ENCODE measurements at regions not wholly inside any gene's neighbourhood (a gene's known extent, or its start where the extent isn't known, plus 50 kb on each side); places are given as distances from the start of the nearest gene placed in this dataset.
"Not testable (repeated sequence)": the region's sequence is repeated elsewhere in the genome, so short reads cannot be mapped to it uniquely, and the experiment has no call there.

DNA sequence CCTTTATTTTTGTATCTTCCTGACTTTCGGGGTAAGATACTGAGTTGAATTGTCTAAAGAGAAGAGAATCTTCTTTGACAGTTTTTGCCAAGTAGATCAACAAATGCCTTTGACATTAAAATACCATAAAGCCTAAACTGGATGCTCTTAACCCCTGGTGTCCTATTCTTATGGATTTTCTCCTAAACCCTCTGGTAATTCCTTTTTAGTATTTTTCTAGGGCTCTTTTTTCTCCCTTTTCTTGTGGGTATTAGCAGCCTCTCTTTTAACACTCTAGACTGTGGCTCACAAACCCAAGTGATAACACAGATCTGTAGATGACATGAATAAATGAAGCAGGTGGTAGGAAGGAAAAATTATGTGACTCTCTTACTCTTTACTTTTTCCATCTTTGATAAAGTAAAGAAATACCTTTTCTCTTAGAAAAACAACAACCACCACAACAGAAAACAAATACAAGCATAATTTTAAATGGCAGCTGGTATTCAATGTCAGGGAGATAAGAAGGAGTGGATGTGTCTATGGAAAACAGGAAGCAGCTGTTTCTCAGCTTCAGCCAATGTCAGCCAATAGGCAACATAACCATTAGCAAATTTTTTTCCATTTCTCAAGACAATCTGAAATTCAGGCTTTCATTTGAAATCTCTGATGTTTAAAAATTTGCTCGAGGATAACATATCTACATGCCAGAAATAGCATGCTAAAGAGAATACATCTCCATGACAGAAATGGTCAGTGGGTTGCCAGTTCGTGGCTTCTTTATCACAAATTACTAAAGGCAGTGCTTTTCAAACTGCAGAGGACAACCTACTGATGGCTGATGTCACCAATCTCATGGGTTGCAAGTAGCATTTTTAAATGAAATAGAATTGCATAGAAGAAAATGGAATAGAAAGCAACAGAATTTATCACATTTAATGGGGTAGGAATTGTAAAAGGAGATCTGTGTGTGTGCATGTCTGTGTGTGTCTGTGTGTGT lies 123.1 kb upstream of the KRR1 start:
- no peak for DNase-seq

DNA sequence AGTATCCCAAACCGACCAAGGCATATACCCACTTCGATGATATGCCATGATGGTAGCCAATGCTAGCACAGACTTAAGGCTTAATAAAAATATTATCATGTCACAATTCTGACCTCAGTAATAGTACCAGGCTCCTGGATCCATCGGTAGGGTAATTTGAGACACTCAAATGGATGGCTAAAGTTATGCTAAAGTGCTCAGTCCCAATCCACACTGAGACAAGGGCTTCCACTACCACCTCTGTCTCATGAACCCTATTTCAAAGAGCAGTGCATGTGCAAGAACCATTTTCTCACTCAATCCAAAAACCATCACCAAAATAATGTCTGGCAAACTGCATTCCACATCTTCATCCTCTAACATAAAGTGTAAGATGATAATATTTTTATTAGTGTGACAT lies 122.4 kb upstream of the KRR1 start:
- DNase-seq, result no peak

DNA sequence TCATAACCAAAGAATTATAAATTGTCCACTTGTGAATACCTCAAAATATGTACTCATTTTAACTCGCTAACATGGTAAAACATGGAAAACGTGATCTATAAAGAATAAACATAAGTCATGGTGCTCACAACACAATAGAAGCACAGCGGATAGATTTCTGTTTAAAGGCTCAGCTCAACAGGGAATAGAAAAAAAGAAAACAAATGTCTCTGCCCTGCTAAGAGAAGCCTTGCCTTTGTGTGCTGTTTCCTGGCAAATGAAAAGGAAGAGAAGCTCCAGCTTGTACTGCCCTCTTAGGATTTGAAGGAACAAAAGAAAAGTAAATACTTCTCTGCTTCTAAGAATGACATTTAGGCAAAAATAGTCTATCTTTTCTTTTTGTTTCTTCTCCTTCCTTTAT lies 121.0 kb upstream of the KRR1 start:
- no peak for DNase-seq

DNA sequence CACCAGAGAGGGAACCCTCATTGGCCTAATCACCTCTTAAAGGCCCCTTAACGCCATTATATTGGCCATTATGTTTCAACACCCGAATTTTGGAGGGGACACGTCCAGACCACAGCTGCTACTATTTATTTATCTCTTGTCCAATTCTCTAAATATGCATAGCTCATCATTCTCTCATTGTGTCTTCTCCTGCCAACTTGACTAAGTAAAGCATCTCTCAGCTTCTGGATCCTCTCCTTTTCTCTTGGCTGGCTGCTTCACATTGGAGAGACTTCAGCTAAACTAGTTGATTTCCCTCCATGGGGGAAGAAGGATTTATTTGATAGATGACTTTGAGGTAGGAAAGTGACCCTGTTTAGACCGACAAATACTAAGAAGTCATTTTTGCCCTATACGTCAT lies 120.4 kb upstream of the KRR1 start:
- no peak for DNase-seq

DNA sequence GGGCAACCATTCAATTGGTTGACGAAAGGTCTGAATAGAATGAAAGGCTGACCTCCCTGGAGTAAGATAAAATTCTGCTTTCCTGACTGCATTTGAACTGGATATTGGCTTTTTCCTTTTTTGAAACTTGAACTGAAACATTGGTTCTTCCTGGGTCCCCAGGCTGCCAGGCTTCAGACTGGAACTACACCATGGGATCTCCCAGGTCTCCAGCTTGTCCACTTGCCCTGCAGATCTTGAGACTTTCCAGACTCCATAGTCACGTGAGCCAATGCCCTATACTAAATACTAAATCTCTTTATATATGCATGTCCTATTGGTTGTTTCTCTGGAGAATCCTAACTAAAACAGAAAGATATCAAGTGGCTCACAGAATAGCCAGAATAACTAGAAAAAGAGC lies 118.7 kb upstream of the KRR1 start:
- DNase-seq, result no peak

DNA sequence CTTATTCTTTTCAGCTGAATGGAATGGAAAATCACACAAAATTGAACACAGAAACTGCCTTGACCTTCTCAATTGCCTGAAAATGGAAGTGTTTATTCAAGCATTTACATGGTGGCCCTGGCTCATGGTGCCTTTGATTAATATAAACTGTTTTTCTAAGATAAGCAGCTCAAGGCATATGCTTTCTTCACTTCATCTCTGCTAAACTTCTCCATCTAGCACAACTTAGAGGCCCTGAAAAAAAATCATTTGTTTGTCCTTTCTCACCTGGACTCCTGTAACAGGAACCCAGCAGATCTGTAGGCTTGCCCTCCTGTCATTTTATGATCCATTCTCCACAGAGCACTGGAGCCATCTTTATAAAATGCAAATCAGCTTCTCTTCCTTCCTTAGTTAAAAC lies 117.5 kb upstream of the KRR1 start:
- no peak for DNase-seq

DNA sequence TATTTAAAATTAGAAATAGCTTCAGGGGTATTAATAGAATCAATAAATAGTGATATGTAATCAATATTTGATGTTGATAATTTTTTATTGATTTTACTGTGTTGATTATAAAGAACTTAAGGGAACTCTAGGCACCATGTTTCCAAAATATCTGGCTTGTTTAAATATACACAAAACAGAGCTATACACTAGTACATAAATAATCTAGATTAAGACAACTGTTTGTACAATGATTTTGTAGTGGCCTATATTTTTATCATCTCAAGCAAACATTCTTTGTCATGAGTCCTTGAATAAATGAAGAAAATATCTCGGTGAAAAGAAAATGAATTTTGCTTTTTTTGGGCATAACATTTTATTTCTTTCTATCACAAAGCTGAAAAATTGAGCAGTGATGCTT lies 117.1 kb upstream of the KRR1 start:
- DNase-seq, result no peak

DNA sequence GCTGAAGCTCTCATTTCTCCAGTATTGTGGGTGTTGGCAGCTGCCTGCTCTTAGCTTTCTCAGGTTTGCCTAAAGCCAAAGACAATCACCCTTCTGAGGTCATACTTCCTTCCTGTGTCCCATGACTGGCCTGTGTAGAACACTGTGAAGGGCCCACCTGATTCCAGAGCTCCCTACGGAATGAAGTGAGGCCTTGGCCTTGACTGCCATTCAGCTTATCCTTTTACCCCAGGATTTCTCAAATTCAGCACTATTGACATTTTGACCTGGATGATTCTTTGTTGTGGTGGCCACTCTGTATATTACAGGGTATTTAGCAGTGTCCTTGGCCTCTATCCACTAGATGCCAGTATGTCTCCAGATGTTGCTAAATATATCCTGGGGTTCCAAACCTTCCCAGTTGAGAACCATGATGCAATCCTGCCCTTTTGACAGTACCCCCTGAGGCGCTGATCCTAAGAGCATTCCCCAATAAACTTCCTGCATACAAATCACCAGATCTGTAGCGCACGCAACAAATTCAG lies 112.3 kb upstream of the KRR1 start:
- DNase-seq, result no peak

DNA sequence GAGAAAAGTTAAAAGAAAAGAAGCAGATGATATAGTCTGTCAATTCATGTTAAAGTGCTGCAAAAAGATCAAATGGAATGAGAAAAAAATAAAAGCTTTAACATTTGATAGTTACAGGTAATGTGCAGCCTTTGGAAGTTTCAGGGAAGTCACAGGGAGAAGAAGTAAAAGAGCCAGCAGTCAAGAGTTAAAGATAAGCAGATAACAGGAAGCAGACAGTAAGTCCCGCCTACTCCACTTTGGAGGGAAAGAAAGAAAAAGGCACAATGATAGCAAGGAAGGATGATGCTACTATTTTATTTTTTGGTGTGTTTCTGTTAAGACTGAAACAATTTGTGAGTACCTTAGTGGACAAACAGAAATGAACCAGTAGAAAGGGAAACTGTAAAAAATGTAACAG lies 111.1 kb upstream of the KRR1 start:
- DNase-seq, result no peak

DNA sequence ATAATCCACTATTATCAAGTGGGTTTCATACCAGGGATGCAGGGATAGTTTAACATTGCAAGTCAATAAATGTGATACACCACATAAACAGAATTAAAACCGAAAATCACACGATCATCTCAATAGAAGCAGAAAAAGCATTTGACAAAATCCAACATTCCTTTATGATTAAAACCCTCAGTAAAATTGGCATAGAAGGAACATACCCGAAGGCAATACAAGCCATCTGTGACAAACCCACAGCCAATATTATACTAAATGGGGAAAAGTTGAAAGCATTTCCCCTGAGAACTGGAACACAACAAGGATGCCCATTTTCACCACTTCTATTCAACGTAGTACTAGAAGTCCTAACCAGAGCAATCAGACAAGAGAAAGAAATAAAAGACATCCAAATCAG lies 103.0 kb upstream of the KRR1 start:
- DNase-seq, result not testable (repeated sequence)

DNA sequence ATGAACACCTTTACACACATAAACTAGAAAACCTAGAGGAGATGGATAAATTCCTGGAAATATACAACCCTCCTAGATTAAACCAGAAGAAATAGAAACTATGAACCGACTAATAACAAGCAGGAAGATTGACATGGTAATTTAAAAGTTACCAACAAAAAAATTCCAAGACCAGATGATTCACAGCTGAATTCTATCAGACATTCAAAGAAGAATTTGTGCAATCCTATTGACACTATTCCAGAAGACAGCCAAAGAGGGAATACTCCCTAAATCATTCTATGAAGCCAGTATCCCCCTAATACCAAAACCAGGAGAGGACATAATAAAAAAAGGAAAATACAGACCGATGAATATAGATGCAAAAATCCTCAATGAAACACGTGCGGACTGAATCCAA lies 102.6 kb upstream of the KRR1 start:
- DNase-seq, result no peak

DNA sequence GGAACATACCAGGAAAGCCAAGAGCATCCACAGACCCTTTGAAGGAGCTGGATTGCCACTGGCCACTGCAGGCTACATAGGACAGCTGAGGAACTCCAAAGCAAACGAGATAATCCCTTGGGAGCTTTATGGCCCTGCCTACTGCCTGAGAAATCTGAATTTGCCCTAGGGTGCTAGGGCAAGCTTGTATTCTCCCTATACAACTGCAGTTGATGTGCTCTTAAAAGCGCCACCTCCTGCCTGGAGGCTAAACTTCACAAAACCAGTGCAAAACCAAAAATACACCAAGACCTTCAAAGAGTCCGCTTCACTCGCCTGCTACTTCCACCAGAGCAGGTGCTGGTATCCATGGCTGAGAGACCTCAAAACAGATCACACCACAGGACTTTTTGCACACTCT lies 99.6 kb upstream of the KRR1 start:
- no peak for DNase-seq

DNA sequence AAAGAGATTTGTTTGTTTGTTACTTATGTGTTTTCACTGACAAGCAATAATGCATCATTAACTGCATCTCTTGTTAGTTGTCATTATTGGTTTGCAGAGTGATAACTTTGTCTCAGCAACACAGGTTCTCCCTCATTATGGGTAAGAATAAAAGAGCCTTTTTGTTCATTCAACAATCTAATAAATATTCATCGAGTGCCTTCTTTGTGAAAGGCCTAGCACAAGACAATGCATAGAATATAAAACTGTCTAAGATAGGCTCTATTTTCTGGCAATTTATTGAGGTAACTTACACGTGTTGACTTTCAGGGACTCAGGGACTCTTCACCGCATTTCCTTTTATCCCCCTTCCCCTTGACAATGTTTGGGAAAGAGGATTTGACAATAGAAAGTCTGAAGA lies 95.5 kb upstream of the KRR1 start:
- no peak for DNase-seq

DNA sequence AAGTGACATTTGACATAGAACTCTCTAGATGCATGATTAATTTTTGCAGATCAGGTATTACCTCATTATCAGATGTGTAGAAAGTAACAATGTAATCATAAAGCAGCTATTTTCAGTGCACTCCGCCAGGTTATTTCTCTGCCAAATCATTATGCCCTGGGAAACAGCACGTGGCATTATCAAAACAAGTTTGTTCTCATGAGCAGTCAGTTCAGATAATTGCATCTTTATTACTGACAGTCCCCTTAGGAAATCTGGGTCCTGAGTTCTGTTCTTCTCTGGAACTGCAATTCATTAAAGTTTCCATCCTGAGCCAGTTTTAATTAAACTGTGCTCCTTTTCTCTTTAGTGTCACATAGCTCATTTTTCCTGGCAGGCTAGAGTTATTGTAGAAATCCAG lies 94.7 kb upstream of the KRR1 start:
- DNase-seq, result no peak

DNA sequence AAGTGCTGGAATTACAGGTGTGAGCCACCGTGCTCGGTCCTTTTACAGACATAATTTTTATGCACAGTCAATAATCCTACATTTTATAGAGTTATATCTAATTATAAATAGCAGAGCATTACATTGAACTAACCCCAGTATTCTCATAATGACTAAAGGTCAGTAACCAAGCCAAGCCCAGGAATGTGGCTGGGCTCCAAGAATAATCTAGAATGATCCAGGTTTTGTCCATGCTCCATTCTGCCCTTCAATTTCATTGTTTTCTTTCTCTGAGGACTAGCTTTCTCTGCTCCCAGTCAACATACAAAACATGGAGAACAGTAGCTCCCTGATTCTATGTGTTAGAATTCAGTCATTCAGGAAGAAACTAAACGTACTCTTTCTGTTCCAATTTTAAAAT lies 92.1 kb upstream of the KRR1 start:
- no peak for DNase-seq

DNA sequence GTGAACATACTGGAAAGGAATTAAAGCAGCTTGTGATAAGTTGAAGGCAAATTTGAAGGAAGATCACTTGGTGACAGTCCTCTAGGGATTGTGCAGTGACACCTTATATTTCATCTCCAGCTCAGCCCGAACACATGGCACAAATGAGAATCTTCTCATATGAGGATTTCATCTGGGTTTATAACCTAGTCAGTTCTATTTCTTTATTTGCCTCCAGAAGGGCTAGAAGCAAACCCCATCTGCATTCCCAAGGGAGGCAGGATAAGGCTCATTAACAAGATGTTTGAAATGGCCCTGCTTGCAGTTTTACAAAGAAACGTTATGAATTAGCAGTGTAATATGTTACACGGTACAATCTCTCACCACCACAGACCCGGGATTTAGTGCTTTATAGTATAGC lies 90.7 kb upstream of the KRR1 start:
- no peak for DNase-seq

DNA sequence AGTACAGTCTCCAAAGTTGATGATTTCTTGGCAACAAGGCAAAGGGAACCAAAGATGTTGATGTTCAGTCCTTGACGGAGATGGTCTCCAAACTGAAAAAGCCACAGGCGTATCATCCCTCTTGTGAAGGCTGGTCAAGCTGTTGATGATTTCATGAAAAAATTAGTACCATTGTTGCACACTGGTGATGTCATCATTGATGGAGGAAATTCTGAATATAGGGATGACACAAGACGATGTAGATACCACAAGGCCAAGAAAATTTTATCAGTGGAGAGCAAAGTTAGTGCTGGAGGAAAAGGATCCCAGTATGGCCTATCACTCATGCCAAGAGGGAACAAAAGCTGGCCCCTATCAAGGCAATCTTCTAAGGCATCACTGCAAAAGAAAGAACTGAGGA lies 88.7 kb upstream of the KRR1 start:
- no peak for DNase-seq

DNA sequence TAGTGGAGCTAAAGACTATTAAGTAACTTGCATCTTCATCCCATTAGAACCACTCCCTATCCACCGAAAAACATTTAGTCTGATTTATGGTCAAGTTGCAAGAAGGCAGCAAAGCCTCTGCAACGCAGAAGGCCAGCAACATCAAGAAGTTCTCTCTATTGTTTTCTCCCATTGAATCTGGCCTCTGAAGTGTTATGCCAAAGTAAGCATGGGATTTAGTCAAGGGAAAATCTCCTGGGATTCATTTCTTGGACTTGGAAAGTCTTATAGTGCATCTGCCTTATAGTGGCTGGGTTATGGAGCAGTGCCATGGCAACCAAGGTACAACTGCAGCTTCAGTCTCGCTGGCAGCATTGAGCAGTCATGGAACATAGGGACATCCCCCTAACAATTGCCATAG lies 87.7 kb upstream of the KRR1 start:
- no peak for DNase-seq

DNA sequence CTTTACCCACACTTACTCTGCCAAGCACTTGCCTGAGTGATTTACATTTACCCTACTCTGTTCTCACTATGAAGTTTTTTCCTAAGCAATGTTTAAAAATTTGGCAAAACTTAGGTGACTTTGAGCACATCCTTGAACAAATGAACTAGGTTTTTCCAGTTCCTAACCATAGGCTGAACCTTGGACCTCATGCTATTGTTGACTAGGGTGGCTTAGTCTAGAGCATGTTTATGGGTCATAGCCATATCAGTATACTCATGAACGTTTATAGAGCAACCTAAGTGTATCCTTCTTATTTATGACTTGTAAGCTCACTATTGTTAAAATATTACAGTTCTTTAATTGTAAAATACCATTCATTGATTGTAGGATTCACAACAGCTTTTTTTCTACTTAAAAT lies 85.0 kb upstream of the KRR1 start:
- DNase-seq, result no peak

DNA sequence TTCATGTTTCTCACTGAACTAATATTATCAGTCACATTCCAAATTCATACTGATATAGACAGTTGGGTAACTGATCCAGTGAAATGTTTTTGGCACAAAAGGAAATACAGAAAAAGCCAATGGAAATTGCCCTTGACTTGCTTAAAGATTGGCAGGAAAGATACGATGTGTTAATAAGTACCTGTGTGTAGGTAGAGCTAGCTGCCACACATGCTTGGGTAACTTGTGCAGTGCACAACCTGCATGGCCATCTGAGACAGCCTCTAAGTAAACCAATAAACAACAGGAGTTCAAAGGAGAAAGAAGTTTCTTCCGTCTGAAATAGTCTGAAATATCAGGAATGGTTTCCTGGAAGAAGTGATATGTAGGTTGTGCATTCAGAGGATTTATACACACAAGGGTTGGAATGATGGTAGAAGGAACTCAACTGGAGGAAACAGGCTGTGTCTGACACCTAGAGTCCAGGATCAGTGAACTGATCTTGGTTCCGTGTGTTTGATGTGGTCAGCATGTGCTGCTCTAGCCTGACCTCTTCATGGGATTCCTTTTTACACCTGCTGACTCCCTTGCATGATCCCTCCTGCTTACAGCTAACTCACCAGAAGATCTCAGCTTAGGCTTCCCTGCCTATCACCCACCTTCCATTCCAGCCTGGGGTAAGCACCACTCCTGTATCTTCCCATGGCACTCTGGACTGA lies 81.4 kb upstream of the KRR1 start:
- no peak for DNase-seq

DNA sequence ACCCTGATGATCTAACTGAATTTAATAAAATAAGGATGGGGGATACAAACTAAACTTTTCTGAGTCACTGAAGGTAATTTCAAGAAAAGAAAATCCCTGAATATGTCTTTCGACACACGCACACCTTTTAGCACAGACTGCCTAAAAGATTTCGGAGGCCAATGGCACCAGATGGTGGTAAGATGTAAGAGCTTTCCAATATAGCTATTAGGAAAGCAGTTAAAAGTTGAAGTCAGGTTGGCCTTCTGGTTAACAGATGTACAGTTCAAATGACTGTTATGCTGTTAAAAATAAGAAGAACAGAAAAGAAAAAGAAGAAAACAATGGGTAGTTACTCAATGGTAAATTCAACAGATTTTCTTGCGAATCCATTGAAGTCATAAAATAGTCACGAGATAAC lies 80.7 kb upstream of the KRR1 start:
- DNase-seq, result no peak

DNA sequence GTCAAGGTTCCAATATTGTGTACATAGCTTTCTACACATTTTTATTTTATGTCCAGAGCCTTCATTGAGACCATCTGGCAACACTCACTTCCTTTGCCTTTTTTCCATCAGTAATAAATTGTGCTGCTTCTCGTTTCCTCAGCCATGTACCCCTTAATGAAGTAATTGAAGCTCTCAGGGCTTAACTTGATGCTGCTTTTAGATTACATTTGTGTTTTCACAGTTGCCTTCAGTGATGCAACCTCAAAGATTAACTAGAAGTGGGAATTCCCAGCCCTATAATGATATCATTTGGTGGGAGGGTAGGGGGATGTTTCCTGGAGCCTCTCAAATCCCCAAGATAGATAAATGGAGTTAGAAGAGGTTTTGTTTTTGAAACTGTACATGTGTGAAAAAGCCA lies 80.2 kb upstream of the KRR1 start:
- no peak for DNase-seq

DNA sequence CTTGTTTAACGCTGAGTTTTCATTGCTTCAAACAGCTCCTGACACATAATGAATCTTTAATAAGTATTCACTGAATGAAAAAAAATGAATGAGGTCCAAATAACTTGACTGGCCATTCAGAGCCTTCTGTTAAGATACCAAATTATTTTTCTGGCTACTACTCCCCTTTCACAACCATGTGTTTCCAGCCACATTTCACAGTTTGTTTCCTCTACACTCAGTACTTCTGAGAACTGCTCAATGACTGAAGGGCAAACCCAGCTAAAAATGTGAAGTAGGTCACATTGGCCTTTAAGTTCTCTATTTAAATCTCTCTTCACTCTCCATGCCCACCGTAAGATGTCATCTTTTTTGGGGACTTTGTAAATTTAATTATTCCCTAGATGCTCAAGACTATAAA lies 78.4 kb upstream of the KRR1 start:
- no peak for DNase-seq

DNA sequence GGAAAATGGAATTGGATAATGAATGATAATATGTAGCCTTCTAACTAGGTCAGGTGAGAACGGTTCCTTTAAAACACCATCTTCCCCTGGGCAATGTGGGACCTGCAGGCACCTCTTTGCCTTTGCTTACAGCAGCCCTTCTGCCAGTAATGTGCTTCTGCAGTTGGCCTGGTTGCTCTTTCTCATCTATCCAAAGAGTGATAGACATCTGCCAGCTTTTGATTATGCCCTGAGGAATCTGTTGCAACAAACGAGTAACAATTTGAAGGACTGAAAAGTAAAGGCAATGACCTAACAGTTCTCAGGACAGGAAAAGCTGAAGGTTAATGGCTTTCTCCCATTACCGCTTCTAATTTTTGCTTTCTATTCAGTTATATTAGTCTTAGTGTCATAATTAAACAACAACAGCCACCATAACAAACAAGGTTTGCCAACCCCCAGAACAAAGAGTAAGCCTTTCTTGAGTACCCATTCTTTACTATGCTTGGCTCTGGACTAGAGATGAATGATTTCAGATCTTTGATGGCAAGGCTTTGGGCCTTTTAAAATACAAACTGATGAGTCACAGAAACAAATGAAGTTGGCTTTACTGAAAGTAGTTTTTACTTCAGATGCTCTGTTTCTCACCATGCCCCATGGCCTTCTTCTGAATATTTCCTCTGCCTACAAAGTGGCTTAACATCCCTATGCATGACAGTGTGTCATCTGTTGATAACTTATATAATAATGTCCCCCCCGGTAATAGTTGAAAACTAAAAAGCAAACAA lies 76.1 kb upstream of the KRR1 start:
- DNase-seq, result no peak
